HL-60 (cell line): ENCODE measurements at regions not wholly inside any gene's neighbourhood (a gene's known extent, or its start where the extent isn't known, plus 50 kb on each side); places are given as distances from the start of the nearest gene placed in this dataset.

Experiments
- POLR2AphosphoS5 ChIP-seq: IDR thresholded peaks from 2 replicates; pipeline ENCODE4 v1.6.1; 2012; ENCODE audit warnings: low read depth
- REST ChIP-seq: IDR thresholded peaks from 2 replicates; pipeline ENCODE4 v1.6.1; 2012; ENCODE audit warnings: low read depth; ENCODE audit not compliant: insufficient replicate concordance

- no peak for TF ChIP-seq REST
- no peak for TF ChIP-seq POLR2AphosphoS5
These were observed 329.9 kb upstream of the AJAP1 start for GRCh38 chr1:4324525-4324924.
